PC-3 (cell line): ENCODE measurements at regions not wholly inside any gene's neighbourhood (a gene's known extent, or its start where the extent isn't known, plus 50 kb on each side); places are given as distances from the start of the nearest gene placed in this dataset.

Experiments
- CTCF ChIP-seq: fragments of 300-600 bp; sonication (generic); conservative IDR thresholded peaks from 2 replicates; pipeline ENCODE4 v1.5.1; 2017; ENCODE audit warnings: antibody characterized with exemption, low read depth, mild to moderate bottlenecking, low read length
- EZH2 ChIP-seq: fragments of 300-600 bp; sonication (generic); IDR thresholded peaks from one replicate; pipeline ENCODE4 v1.6.1; 2017; ENCODE audit warnings: antibody characterized with exemption, mild to moderate bottlenecking, low read length; ENCODE audit not compliant: unreplicated experiment
- EZH2phosphoT487 ChIP-seq: fragments of 300-600 bp; sonication (generic); IDR thresholded peaks from 2 replicates; pipeline ENCODE4 v1.6.1; 2018; ENCODE audit warnings: mild to moderate bottlenecking, antibody characterized with exemption, low read length, borderline replicate concordance

- no peak for TF ChIP-seq CTCF
- TF ChIP-seq EZH2phosphoT487: no peak
- TF ChIP-seq EZH2: no peak
These were observed 327.6 kb downstream of the PRL start for GRCh38 chr6:21969192-21969591.
